ENCODE measurements at regions not wholly inside any gene's neighbourhood (a gene's known extent, or its start where the extent isn't known, plus 50 kb on each side); places are given as distances from the start of the nearest gene placed in this dataset.

- ChIA-PET POLR2A (interaction anchor here (0.6 kb wide), 2 partner anchors 543 to 1058 kb away, joined by 4 to 5 read pairs; no protein-coding TSS in a partner anchor), CTCF (ENCODE audit: unreplicated experiment) (no interaction called here)
- no peak overlapping the region for H3K27ac ChIP-seq (ENCODE audit: low read depth, low read length, poor library complexity, severe bottlenecking)
- TF ChIP-seq CTCF (conservative IDR thresholded peaks at IDR 0.05; ENCODE audit: low read length) (no peak), EZH2phosphoT487 (IDR thresholded peaks at IDR 0.05; ENCODE audit: borderline replicate concordance, low read depth, low read length) (no peak)
- intact Hi-C loops (cut with micrococcal nuclease; ENCODE audit: unreplicated experiment), result no loop called here
- H4K20me1 ChIP-seq (ENCODE audit: insufficient read depth, low read length), result no peaks in the 10 kb centered on the region
- H3K9me2 ChIP-seq (ENCODE audit: insufficient read depth, low read length), result no peaks in the 10 kb centered on the region
- H2AFZ ChIP-seq (ENCODE audit: low read length), result no peak overlapping the region
- no peaks in the 10 kb centered on the region for H3K36me3 ChIP-seq (ENCODE audit: insufficient read depth, low read length)
- no peaks in the 10 kb centered on the region for H3K79me2 ChIP-seq (ENCODE audit: insufficient read depth, low read depth, low read length)
- no TSS peak for BruUV-seq (replicated peaks)
- no peak for DNase-seq (ENCODE audit: low spot score)
- no peak overlapping the region for H3K4me3 ChIP-seq (ENCODE audit: low read depth, low read length, poor library complexity, severe bottlenecking)
- no peaks in the 10 kb centered on the region for H3K9me3 ChIP-seq (ENCODE audit: low read length)
- H3K4me2 ChIP-seq (ENCODE audit: low read length), result no peak overlapping the region
- no peaks in the 10 kb centered on the region for H3K4me1 ChIP-seq (ENCODE audit: insufficient read depth, low read length, poor library complexity, severe bottlenecking)
These were observed 392.2 kb downstream of the ACTR3B start for GRCh38 chr7:153151766-153152165.

DNA sequence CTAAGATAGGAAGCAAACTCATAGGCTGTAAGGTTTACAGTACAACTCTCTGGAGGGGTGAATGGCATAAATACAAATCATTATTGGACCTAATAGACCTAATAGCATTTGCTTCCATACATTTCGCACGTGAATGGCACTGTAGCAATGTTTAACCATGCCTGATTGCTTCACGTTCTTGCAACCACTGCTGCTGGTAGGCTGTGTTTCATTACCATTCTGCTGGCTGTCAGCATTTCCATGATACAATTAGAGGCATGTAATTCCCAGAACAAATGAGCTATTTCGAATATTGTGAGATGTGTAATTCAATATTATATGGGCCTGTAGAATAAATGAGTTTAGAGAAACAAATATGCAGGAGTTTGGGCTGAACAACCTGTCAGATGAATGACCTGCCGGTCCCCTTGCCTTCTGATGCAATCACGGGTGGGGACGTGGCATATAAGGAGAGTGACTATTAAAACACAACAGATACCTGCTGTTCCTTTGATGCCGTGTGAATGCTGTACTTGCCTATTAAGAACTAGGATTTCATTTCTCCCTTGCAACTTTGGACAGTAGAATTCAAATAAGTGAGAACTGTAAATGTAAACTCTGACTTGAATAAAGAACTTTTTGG is 393.4 kb downstream of the ACTR3B start:
- intact Hi-C loops (cut with micrococcal nuclease; ENCODE audit: unreplicated experiment), result no loop called here
- POLR2A ChIA-PET, result no interaction called here

More for the DNA sequence above, 393.4 kb downstream of the ACTR3B start:
- H3K79me2 ChIP-seq (ENCODE audit: insufficient read depth, low read depth, low read length), result no peaks in the 10 kb centered on the region
- TF ChIP-seq CTCF (conservative IDR thresholded peaks at IDR 0.05; ENCODE audit: low read length) (no peak), EZH2phosphoT487 (IDR thresholded peaks at IDR 0.05; ENCODE audit: borderline replicate concordance, low read depth, low read length) (no peak)
- H3K9me2 ChIP-seq (ENCODE audit: insufficient read depth, low read length), result no peaks in the 10 kb centered on the region
- no TSS peak for BruUV-seq (replicated peaks)
- no peak for DNase-seq (ENCODE audit: low spot score)
- H3K36me3 ChIP-seq (ENCODE audit: insufficient read depth, low read length), result no peaks in the 10 kb centered on the region
- H3K4me1 ChIP-seq (ENCODE audit: insufficient read depth, low read length, poor library complexity, severe bottlenecking), result no peaks in the 10 kb centered on the region
- no peaks in the 10 kb centered on the region for H4K20me1 ChIP-seq (ENCODE audit: insufficient read depth, low read length)
- no peak overlapping the region for H3K4me2 ChIP-seq (ENCODE audit: low read length)
- CTCF ChIA-PET (ENCODE audit: unreplicated experiment), result no interaction called here
- H3K9me3 ChIP-seq (ENCODE audit: low read length), result no peaks in the 10 kb centered on the region
- H3K4me3 ChIP-seq (ENCODE audit: low read depth, low read length, poor library complexity, severe bottlenecking), result no peak overlapping the region
- no peak overlapping the region for H3K27ac ChIP-seq (ENCODE audit: low read depth, low read length, poor library complexity, severe bottlenecking)
- H2AFZ ChIP-seq (ENCODE audit: low read length), result no peak overlapping the region
